Mesodermal cell (in vitro differentiated cells): ENCODE measurements at regions not wholly inside any gene's neighbourhood (a gene's known extent, or its start where the extent isn't known, plus 50 kb on each side); places are given as distances from the start of the nearest gene placed in this dataset.
"Not testable (repeated sequence)": the region's sequence is repeated elsewhere in the genome, so short reads cannot be mapped to it uniquely, and the experiment has no call there.

Experiments
- H3K27ac ChIP-seq: 2 replicates; pipeline ENCODE4 v1.7.0; 2013; ENCODE audit warnings: mild to moderate bottlenecking, low read depth, low read length, moderate library complexity; ENCODE audit not compliant: severe bottlenecking
- H3K36me3 ChIP-seq: 2 replicates; pipeline ENCODE4 v1.7.1; 2013; ENCODE audit warnings: mild to moderate bottlenecking, low read length, moderate library complexity; ENCODE audit not compliant: control insufficient read depth, insufficient read depth
- H3K4me1 ChIP-seq: one replicate; pipeline ENCODE4 v1.7.1; 2013; ENCODE audit warnings: mild to moderate bottlenecking, low read length; ENCODE audit not compliant: insufficient read depth, control insufficient read depth, poor library complexity, severe bottlenecking
- H3K4me3 ChIP-seq: 2 replicates; pipeline ENCODE4 v1.7.0; 2013; ENCODE audit warnings: low read length, control low read depth, mild to moderate bottlenecking; ENCODE audit not compliant: insufficient read depth, poor library complexity, severe bottlenecking; ENCODE audit errors: extremely low read depth
- H3K9me3 ChIP-seq: 2 replicates; pipeline ENCODE4 v1.7.1; 2013; ENCODE audit warnings: mild to moderate bottlenecking, low read length, moderate library complexity; ENCODE audit not compliant: control insufficient read depth
- WGBS, 2 experiments: methylation state at CpG; one replicate each; pipeline ENCODE4 v1.1.5; 2013; ENCODE audit warnings: missing lambda C conversion rate in 2 of 2; ENCODE audit not compliant: insufficient coverage in 2 of 2; 5-methylcytosine and 5-hydroxymethylcytosine counted together

DNA sequence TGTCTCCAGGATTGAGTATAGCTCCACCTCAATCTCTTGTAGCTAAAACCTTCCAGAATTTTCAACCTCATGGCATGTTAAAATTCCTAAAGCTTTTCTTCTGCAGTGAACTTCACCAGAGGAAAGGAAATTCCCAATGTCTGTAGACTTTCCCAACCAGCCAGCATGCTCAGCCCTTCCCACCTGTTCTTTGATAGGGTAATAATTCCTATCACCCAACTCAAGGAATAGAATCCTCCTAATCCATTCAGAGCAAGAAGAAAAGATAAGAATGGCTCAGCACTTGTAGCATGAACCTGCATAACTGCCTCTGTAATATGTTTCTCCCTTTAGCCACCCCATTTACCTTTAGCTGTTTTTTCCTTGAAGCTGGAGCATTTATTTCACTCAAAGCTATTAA lies 301.8 kb upstream of the GADL1 start:
- H3K27ac ChIP-seq: no peak overlapping the region

DNA sequence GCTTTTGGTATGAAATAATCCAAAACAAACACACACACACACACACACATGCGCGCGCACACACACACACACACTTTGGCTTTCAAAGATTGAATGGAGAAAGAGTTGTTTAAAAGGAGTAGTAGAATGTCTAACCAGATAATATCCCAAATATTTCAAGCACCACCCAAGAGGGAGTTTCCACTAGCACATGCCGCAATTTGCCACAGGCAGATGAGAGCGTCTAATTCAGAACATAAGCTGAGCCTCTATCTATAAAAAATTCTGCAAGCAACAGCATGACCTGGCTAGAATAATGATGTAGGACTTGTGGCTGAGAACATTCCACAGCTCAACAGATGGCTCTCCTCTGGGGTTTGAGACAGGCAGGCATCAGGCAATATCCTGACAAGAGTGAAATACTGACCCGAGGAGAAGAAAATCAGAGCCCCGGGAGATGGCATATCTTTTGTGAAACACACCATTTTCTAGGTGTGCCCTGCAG lies 302.5 kb upstream of the GADL1 start:
- no peak overlapping the region for H3K4me3 ChIP-seq
- H3K4me1 ChIP-seq: no peaks in the 10 kb centered on the region
- H3K27ac ChIP-seq: peak overlapping the region; percentile 39
- 18 to 19% methylated on average over 2 of the region's 7 CpGs for WGBS, 2 experiments
- no peaks in the 10 kb centered on the region for H3K36me3 ChIP-seq
- no peaks in the 10 kb centered on the region for H3K9me3 ChIP-seq

More for the DNA sequence above, 301.8 kb upstream of the GADL1 start:
- Histone ChIP-seq H3K4me3 (no peak overlapping the region), H3K4me1 (no peaks in the 10 kb centered on the region), H3K9me3 (no peaks in the 10 kb centered on the region), H3K36me3 (no peaks in the 10 kb centered on the region)

DNA sequence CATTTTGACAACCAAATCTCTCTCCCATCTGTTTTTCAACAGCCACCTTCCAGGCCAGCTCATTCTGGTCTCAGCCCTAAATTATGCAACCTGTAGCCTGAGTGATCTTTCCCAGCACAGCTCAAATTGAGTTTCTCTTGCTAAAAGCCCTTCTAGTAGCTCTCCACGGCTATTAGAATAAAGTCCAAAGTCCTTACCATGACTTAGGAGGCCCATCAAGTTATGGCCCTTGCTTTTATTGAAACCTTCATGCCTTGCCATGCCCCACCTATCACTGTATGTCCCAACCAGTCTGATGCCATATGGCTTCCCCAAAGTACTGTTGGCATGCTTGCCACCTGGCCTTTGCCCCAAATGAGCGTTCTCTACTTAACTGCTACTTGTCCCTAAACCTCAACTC lies 303.5 kb upstream of the GADL1 start:
- 89 to 93% methylated on average over 2 of the region's 2 CpGs for WGBS, 2 experiments
- Histone ChIP-seq H3K36me3 (no peaks in the 10 kb centered on the region), H3K4me3 (no peak overlapping the region), H3K4me1 (no peaks in the 10 kb centered on the region), H3K27ac (no peak overlapping the region), H3K9me3 (no peaks in the 10 kb centered on the region)

DNA sequence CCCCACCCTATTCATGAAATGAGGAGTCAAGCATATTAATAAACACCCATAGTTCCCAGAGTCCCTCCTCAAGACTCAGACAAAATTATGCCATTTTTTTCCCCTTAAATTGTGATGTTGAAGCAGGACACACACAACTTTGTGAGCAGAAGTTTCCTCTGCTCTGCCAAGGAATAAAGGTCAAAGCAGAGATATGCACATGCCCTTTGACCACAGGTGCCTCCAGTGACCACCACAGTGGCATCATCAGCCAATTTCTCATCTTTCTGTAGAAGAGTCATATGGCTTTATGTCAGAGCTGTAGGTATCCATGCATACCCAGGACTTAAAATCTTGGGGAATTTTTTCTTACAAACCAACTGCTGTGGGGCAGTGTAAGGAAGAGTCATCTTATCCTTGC lies 304.4 kb upstream of the GADL1 start:
- Histone ChIP-seq H3K4me1 (no peaks in the 10 kb centered on the region), H3K9me3 (no peaks in the 10 kb centered on the region), H3K27ac (no peak overlapping the region), H3K36me3 (no peaks in the 10 kb centered on the region), H3K4me3 (no peak overlapping the region)

DNA sequence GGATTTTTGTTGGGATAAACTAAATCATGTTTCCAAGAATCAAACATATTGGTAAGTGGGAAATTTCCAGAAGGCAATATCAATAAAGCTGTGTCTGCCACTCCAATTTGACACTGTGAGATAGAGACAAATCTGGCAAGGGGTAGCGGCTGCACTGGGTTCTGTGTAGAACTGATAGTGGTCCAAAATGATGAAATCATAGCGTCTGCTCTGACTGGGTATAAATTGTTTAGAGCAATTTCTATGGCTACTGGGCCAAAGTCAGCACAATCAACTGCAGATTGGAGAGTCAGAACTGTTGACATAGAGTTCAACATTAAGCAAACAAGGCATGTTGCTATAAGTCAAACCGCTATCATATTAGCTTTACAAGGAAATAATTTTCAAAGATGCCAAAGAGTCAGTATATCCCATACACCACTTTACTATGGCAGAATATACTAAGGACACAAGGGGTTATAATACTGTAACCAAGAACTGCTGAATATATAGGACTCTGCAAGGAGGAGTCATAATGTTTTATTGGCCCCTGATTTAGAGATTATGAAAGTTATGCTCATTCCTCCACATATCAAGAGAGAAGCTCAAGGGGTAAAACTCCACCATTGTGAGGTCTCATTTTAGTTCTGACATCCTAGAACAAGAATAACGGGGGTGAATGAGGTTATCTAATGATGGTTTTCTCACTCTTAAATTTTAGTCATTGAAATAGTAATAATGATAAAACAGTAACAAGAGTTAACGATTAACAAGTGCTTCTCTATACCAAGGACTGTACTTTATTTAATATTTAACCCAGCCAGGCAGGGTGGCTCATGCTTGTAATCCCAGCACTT lies 309.7 kb upstream of the GADL1 start:
- Histone ChIP-seq H3K9me3 (no peaks in the 10 kb centered on the region), H3K27ac (no peak overlapping the region), H3K36me3 (no peaks in the 10 kb centered on the region), H3K4me3 (no peak overlapping the region), H3K4me1 (no peaks in the 10 kb centered on the region)
- 88 to 100% methylated on average over 2 of the region's 5 CpGs for whole genome bisulfite sequencing, 2 experiments

DNA sequence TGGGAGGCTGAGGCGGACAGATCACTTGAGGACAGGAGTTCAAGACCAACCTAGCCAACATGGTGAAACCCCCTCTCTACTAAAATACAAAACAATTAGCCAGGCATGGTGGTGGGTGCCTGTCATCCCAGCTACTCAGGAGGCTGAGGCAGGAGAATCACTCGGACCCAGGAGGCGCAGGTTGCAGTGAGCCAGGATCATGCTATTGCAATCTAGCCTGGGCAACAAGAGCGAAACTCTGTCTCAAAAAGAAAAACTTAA lies 310.3 kb upstream of the GADL1 start:
- not testable (repeated sequence) for H3K4me3 ChIP-seq, H3K27ac ChIP-seq, H3K4me1 ChIP-seq, H3K9me3 ChIP-seq, H3K36me3 ChIP-seq
- WGBS, 2 experiments: 72 to 92% methylated on average over 2 of the region's 4 CpGs

DNA sequence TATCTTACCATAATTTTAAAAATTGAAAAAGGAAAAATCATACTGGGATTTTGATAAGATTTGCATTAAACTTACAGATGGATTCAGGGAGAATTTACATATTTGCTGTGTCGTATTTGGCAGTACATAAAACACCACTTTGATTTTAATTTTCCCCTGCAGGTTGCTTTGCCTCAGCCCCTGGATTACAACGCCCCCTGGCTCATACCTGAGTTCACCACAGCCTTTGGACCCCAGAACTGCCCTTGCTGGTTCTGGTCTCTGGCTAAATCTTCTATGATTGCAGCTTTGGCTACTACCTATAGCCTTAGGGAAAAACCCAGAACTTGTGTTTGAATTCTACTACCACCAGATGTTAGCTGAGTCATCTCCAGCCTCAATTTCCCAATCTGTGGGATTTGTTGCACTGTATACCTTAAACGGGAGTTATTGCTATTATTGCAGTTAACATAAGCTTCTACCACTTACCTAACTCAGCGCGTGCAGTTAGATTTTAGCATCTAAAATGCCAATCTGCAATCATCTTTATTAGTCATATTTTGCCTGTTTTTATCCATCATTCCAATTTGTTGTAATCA lies 315.7 kb upstream of the GADL1 start:
- 74 to 93% methylated on average over 3 to 5 of the region's 5 CpGs for WGBS, 2 experiments
- Histone ChIP-seq H3K4me1 (peaks cover 15% of the 10 kb centered on the region), H3K36me3 (no peaks in the 10 kb centered on the region), H3K4me3 (no peak overlapping the region), H3K9me3 (no peaks in the 10 kb centered on the region), H3K27ac (no peak overlapping the region)

DNA sequence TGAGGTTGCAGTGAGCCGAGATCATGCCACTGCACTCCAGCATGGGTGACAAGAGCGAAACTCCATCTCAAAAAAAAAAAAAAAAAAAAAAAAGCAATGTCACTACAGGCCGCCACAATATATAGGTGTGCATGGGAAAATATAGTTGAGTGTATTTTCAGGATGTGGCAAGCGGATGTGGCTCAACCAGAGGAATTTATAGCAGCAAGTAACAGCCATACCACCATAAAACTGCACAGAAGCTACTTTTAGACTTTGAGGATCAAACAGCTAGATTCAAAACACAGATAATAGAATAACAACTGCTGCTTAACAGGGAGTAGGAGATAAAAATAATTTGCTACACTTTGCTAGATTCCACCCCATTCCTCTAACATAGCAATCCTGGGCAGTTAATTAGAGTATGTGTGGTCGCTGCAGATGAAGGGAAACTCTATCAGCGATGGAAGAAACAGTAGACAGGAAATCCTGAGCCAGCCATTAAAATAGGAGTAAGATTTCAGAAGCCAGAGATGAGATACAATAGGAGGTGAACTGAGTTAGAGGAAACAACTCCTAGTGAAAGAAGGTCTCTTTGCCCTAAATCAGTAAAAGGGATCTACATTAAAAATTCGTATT lies 318.7 kb upstream of the STT3B start:
- Histone ChIP-seq H3K36me3 (no peaks in the 10 kb centered on the region), H3K4me3 (no peak overlapping the region), H3K4me1 (peaks cover 15% of the 10 kb centered on the region), H3K9me3 (no peaks in the 10 kb centered on the region), H3K27ac (no peak overlapping the region)
- 100% methylated on average over 1 of the region's 7 CpGs for WGBS, 2 experiments

DNA sequence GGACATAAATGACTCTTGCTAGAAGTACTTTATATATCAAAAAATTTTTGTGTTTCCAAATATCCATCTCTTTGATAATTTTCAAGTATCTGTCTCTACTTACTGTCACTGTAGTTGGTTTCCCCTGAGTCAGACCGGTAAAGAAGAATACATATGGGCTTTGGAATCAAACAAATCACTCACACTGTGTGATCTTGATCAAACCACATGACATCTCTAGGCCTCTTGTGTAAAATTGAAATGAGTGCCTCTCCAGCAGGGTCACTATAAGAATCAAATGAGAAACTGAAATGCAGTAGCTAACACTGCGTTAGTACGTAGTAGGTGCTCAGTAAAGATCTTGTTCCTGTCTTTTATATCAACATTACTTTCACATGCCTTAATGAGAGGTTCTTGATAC lies 314.6 kb upstream of the STT3B start:
- Histone ChIP-seq H3K36me3 (no peaks in the 10 kb centered on the region), H3K27ac (no peak overlapping the region), H3K4me1 (peaks cover 7% of the 10 kb centered on the region), H3K9me3 (no peaks in the 10 kb centered on the region), H3K4me3 (no peak overlapping the region)
- WGBS, 2 experiments: 94% methylated on average over 3 of the region's 3 CpGs; no CpG with 5 or more reads in 1 of the 2 experiments

DNA sequence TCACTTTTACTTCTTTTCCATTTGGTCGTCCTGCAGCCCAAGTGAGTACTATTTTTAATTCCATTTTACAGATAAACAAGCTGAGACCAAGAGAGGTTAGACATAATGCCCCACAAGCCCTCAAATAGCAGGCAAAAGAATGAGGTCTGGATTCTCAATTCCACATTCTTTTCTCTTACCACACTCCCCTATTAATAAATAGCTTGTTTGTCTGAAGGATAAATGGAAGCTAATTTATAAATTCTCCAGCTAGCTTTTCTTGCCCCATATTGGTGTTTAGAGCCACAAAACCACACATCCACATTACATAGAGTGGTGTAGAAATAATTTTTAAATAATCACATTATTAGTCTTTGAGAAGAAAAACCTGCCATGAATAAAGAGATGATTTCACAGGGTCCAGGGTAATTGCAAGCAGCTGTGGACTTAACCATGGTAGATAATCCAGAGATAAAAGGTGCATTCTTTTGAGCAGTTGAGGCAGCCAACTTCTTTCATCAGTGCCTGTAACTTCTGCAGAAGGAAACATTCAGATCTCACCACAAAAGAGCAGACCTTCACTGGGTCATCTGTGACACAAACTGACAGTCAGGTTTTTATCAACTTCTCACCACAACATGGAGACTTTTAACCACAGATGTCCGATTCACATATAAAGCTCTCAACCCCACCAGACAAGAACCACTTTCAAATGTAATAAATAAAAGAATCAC lies 313.4 kb upstream of the STT3B start:
- H3K27ac ChIP-seq: no peak overlapping the region
- no peaks in the 10 kb centered on the region for H3K4me1 ChIP-seq
- H3K4me3 ChIP-seq: no peak overlapping the region
- H3K36me3 ChIP-seq: no peaks in the 10 kb centered on the region
- no peaks in the 10 kb centered on the region for H3K9me3 ChIP-seq
- 75 to 100% methylated on average over 1 of the region's 2 CpGs for WGBS, 2 experiments

DNA sequence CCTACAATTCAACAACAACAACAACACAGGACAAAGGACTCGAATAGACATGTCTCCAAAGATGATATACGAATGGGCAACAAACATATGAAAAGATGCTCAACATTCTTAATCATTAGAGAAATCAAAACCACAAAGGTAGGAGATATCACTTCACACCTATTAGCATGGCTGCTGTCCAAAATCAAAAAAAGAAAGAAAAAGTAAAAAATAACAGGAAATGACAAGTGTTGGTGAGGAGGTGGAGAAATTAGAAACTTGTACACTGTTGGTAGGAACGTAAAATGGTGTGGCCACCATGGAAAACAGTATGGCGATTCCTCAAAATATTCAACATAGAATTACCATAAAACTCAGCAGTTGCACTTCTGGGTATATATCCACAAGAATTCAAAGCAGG lies 312.3 kb upstream of the STT3B start:
- Histone ChIP-seq H3K27ac (no peak overlapping the region), H3K4me1 (no peaks in the 10 kb centered on the region), H3K9me3 (no peaks in the 10 kb centered on the region), H3K4me3 (no peak overlapping the region), H3K36me3 (no peaks in the 10 kb centered on the region)
- 80 to 100% methylated on average over 1 of the region's 4 CpGs for WGBS, 2 experiments
